Dedifferentiated amniotic fluid mesenchymal stem cell (primary cell): ENCODE measurements at regions not wholly inside any gene's neighbourhood (a gene's known extent, or its start where the extent isn't known, plus 50 kb on each side); places are given as distances from the start of the nearest gene placed in this dataset.
"Not testable (repeated sequence)": the region's sequence is repeated elsewhere in the genome, so short reads cannot be mapped to it uniquely, and the experiment has no call there.

Experiments used
- DNase-seq: peaks from one replicate; pipeline ENCODE4 v3.0.0-alpha.2; 2016; ENCODE audit errors: extremely low spot score

DNA sequence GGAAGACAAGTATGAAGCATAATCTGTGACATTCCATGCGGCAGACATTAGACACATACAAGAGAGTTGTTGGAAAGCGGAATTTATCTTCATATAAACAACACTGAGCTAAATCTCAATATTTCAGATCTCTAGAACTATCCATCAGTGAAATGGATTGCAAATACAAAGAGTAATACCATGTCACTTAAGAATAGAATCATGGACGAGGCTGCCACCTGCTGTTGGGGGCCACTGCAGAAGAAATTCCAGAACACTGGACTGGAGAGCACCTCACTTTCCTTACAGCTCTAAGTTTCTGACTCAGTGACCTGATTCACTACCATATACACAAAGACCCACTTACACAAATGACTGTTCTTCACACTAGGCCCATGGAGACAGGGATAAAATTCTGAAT lies 346.7 kb downstream of the OR4F29 start:
- not testable (repeated sequence) for DNase-seq

DNA sequence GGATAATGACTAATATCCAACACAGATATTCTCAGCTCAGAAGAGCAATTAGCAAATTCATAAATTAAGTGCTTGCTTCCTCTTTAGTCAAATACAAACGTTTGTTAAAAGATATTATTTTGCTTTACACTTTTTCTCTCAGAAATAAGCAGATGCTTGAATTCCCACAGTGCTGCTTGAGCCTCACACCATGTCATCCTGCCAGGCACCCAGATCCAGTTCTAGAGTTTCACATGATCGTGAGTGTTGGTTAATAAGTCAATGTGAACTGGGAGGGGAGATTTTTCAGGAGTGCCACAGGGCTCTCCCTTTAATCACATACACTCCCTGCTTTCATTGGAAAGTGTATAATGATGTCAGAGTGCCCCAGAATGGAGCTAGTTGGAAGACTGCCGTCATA lies 352.0 kb downstream of the OR4F29 start:
- DNase-seq, result not testable (repeated sequence)

DNA sequence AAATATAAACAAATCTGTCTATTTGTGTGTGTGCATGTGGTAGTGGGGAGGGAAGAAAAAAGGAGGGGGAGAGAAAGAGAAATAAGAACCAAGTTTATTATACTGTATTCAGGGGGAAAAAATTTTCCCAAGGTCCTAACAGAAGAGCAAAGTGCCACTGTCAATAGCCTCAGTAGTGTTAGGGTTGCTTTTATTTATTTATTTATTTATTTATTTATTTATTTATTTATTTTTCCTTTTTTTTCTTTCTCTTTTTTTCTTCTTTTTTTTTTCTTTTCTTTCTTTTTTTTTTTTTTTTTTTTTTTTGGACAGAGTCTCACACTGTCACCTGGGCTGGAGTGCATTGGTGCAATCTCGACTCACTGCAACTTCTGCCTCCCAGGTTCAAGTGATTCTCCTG lies 352.7 kb downstream of the OR4F29 start:
- not testable (repeated sequence) for DNase-seq

DNA sequence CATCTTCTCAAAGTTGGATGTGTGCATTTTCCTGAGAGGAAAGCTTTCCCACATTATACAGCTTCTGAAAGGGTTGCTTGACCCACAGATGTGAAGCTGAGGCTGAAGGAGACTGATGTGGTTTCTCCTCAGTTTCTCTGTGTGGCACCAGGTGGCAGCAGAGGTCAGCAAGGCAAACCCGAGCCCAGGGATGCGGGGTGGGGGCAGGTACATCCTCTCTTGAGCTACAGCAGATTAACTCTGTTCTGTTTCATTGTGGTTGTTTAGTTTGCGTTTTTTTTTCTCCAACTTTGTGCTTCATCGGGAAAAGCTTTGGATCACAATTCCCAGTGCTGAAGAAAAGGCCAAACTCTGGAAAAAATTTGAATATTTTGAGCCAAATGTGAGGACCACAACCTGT lies 360.2 kb downstream of the OR4F29 start:
- not testable (repeated sequence) for DNase-seq

DNA sequence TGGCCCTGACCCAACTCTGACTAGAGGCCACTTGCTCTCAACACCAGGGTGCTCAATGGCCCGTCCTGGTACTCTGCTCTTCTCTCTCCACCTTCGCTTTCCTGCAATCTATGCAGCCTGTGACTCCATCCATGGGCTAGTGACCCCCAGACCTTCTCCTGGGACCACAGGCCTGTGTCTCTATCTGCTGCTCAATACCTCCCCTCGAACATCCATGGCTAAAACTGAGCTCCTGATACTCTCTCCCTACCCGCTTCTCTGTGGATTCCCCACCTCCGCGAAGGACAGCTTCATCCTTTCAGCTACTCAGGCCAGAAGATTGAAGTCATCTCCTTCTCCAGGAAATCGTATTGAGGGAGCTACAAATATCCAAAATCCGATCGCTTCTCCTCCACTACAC lies 363.4 kb downstream of the OR4F29 start:
- DNase-seq, result not testable (repeated sequence)

DNA sequence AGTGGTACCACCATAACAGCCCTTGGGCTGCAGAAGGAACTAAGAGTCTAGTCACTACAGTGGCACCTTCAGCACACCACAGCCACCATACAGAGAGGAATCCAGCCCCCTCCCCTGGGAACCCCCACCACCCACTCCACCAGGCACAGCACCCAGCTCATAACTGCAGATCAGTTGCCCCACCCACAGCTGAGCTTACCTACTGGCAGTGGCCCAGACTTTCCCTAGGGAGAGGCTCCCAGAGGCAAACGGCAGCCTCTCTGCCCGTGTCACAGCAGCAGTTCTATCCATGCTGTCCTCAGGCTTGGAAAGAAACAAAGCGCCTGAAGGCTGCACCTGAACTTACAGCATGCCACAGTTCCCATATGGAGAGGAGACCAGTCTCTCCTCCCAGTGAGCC lies 372.3 kb downstream of the OR4F29 start:
- DNase-seq, result not testable (repeated sequence)

DNA sequence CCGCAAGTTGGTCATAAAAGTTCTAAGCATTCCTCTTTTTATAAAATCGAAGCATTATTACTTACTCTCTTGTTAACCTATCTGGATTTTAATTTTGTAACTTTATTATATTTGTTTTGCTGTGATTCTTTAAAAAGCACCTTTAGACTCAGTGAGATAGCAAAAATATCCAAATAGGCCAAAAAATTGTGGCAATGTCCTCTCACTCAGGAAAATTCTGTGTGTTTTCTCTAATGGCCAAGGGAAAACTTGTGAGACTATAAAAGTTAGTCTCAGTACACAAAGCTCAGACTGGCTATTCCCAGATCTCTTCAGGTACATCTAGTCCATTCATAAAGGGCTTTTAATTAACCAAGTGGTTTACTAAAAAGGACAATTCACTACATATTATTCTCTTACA lies 386.4 kb downstream of the OR4F29 start, which contains the start of gene OR4F5:
OR4F5 (plus strand) TSS at position 301 of the 400 bp plus-strand sequence.
- not testable (repeated sequence) for DNase-seq

DNA sequence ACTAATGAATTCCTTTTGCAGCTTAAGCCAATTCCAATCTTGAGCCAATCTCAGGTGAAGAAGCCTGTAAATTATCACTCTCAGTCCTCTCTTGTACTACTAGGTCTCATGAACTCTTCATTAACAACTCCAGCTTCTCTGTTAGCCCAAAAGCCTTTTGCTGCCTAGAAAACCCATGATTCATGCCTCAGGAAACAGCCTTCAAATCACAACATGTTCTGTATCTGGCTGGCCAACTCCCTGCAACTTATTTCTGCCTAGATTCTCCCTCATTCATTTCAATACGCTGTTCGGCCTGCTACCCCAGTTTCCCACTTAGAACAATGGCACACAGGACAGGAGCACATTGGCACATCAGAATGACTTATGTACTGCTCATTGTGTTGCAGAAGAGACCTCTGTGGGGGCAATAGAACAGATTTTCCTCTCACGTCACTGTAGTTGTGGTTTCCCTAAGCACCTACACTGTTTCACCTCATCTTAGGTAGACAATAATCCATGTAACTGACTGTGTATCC lies 395.4 kb downstream of the OR4F29 start:
- DNase-seq, result not testable (repeated sequence)

DNA sequence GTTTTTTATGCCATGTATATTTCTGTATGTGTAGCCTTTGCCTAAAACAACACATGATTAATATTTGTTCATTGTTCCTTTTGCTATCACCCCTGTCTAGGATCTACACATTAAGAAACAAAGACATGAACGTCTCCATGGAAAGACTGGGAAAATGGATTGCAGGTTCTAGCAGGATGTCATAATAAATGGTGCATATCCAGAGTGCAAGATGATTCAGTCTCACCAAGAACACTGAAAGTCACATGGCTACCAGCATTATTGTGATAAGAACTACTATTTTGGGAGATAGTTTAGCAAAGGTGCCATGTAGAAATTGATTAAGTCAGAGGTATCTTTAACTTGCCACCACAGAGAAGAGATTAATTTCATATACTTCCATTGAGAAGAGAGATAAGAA lies 398.3 kb downstream of the OR4F29 start:
- DNase-seq, result not testable (repeated sequence)

DNA sequence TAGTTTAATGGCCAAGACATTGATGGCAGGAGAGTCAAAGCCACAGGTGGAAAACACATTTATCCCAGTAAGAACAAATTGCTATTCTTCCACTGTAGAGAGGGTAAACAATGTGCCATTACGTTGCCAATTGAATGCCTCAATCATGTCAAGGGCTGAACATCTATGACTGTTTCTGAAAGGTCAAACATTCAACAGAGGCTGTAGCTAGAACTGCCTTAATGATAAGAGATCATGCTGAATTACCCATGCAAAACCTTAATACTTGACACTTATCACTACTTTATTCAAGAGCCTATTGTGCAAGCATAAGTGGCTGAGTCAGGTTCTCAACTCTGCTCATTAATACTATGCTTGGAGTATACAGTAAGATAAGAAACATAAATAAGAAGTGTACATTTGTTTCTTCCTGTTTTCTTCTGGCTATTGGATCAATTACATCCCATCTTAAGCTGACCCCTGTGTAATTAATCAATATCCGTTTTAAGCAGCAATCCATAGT lies 409.5 kb downstream of the OR4F29 start:
- not testable (repeated sequence) for DNase-seq

DNA sequence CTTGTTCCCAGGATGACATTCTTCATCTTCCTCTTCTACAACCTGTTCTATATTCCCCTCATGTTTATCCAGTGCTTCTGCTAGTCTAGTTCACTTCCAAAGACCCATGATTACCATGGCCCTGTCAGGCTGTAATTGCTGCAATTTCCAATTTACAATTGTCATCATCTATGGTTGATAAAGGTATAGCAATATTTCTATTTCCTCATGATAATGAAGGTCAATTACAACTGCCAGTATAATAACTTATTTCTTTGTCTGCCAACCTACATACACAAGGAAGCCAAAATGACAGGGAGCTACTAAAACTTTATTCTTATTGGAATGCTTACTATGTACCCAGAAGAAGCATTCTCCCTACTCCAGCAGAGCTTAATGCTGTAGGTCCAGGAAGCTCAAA lies 410.3 kb downstream of the OR4F29 start:
- not testable (repeated sequence) for DNase-seq

DNA sequence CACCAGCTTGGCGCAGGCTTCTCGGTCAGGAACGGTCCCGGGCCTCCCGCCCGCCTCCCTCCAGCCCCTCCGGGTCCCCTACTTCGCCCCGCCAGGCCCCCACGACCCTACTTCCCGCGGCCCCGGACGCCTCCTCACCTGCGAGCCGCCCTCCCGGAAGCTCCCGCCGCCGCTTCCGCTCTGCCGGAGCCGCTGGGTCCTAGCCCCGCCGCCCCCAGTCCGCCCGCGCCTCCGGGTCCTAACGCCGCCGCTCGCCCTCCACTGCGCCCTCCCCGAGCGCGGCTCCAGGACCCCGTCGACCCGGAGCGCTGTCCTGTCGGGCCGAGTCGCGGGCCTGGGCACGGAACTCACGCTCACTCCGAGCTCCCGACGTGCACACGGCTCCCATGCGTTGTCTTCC lies 422.3 kb downstream of the OR4F29 start:
- not testable (repeated sequence) for DNase-seq

DNA sequence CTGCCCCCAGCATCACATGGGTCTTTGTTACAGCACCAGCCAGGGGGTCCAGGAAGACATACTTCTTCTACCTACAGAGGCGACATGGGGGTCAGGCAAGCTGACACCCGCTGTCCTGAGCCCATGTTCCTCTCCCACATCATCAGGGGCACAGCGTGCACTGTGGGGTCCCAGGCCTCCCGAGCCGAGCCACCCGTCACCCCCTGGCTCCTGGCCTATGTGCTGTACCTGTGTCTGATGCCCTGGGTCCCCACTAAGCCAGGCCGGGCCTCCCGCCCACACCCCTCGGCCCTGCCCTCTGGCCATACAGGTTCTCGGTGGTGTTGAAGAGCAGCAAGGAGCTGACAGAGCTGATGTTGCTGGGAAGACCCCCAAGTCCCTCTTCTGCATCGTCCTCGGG lies 434.2 kb downstream of the OR4F29 start:
- DNase-seq, result not testable (repeated sequence)

DNA sequence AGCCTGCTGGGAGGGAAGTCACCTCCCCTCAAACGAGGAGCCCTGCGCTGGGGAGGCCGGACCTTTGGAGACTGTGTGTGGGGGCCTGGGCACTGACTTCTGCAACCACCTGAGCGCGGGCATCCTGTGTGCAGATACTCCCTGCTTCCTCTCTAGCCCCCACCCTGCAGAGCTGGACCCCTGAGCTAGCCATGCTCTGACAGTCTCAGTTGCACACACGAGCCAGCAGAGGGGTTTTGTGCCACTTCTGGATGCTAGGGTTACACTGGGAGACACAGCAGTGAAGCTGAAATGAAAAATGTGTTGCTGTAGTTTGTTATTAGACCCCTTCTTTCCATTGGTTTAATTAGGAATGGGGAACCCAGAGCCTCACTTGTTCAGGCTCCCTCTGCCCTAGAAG lies 435.5 kb downstream of the OR4F29 start:
- DNase-seq, result not testable (repeated sequence)

DNA sequence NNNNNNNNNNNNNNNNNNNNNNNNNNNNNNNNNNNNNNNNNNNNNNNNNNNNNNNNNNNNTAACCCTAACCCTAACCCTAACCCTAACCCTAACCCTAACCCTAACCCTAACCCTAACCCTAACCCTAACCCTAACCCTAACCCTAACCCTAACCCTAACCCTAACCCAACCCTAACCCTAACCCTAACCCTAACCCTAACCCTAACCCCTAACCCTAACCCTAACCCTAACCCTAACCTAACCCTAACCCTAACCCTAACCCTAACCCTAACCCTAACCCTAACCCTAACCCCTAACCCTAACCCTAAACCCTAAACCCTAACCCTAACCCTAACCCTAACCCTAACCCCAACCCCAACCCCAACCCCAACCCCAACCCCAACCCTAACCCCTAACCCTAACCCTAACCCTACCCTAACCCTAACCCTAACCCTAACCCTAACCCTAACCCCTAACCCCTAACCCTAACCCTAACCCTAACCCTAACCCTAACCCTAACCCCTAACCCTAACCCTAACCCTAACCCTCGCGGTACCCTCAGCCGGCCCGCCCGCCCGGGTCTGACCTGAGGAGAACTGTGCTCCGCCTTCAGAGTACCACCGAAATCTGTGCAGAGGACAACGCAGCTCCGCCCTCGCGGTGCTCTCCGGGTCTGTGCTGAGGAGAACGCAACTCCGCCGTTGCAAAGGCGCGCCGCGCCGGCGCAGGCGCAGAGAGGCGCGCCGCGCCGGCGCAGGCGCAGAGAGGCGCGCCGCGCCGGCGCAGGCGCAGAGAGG lies 441.3 kb downstream of the OR4F29 start:
- DNase-seq, result not testable (repeated sequence)
